ENCODE measurements at regions not wholly inside any gene's neighbourhood (a gene's known extent, or its start where the extent isn't known, plus 50 kb on each side); places are given as distances from the start of the nearest gene placed in this dataset.

GRCh38 chr2:143823296-143823695, 694.1 kb downstream of the ARHGAP15 start:
- no TSS peak for BruUV-seq (replicated peaks)
- intact Hi-C loops (cut with micrococcal nuclease): no loop called here
- H3K27me3 ChIP-seq (ENCODE audit: low read length): no peaks in the 10 kb centered on the region
- TF ChIP-seq EZH2phosphoT487 (IDR thresholded peaks at IDR 0.05; ENCODE audit: borderline replicate concordance, low read length): no peak
- TF ChIP-seq EZH2 (IDR thresholded peaks at IDR 0.05; ENCODE audit: low read length, unreplicated experiment): no peak
- no peak for TF ChIP-seq CTCF (conservative IDR thresholded peaks at IDR 0.05; ENCODE audit: low read depth, low read length)
- CTCF ChIA-PET: no interaction called here
- H3K4me2 ChIP-seq (ENCODE audit: low read length): no peak overlapping the region
- no peak overlapping the region for H2AFZ ChIP-seq (ENCODE audit: low read length)
- no peak overlapping the region for H3K27ac ChIP-seq (ENCODE audit: low read length)
- ATAC-seq: no peak
- no peak overlapping the region for H3K4me3 ChIP-seq (ENCODE audit: low read length)
- H3F3A ChIP-seq (ENCODE audit: low read length, unreplicated experiment): no peaks in the 10 kb centered on the region
- no peak for DNase-seq
- no peaks in the 10 kb centered on the region for H3K9me3 ChIP-seq (ENCODE audit: low read length)
- POLR2A ChIA-PET (ENCODE audit: unreplicated experiment): no interaction called here
- no peaks in the 10 kb centered on the region for H3K79me2 ChIP-seq (ENCODE audit: low read length)
- H3K4me1 ChIP-seq (ENCODE audit: insufficient read depth, low read length): peaks cover 7% of the 10 kb centered on the region; the same call in 1 of the 2 replicates
- H3K9me2 ChIP-seq (replicated peaks; ENCODE audit: low read length): no peaks in the 10 kb centered on the region
- no peaks in the 10 kb centered on the region for H3K36me3 ChIP-seq (ENCODE audit: low read depth, low read length)
- H4K20me1 ChIP-seq (ENCODE audit: low read length): no peaks in the 10 kb centered on the region
- H3K9ac ChIP-seq (ENCODE audit: low read length): no peak overlapping the region

GRCh38 chr2:143822736-143823135, 693.5 kb downstream of the ARHGAP15 start:
- CTCF ChIA-PET: no interaction called here
- Histone ChIP-seq H3K79me2 (ENCODE audit: low read length) (no peaks in the 10 kb centered on the region), H3K27ac (ENCODE audit: low read length) (no peak overlapping the region), H3K9ac (ENCODE audit: low read length) (no peak overlapping the region), H3K9me3 (ENCODE audit: low read length) (no peaks in the 10 kb centered on the region), H2AFZ (ENCODE audit: low read length) (no peak overlapping the region), H3K4me1 (ENCODE audit: insufficient read depth, low read length) (peaks cover 5% of the 10 kb centered on the region; the same call in 1 of the 2 replicates), H3K36me3 (ENCODE audit: low read depth, low read length) (no peaks in the 10 kb centered on the region), H3K27me3 (ENCODE audit: low read length) (no peaks in the 10 kb centered on the region), H3K4me3 (ENCODE audit: low read length) (no peak overlapping the region), H3K4me2 (ENCODE audit: low read length) (no peak overlapping the region), H4K20me1 (ENCODE audit: low read length) (no peaks in the 10 kb centered on the region), H3F3A (ENCODE audit: low read length, unreplicated experiment) (no peaks in the 10 kb centered on the region), H3K9me2 (replicated peaks; ENCODE audit: low read length) (no peaks in the 10 kb centered on the region)
- TF ChIP-seq EZH2 (IDR thresholded peaks at IDR 0.05; ENCODE audit: low read length, unreplicated experiment) (no peak), CTCF (conservative IDR thresholded peaks at IDR 0.05; ENCODE audit: low read depth, low read length) (no peak), EZH2phosphoT487 (IDR thresholded peaks at IDR 0.05; ENCODE audit: borderline replicate concordance, low read length) (no peak)
- no peak for DNase-seq
- ATAC-seq: no peak
- intact Hi-C loops (cut with micrococcal nuclease): no loop called here
- no TSS peak for BruUV-seq (replicated peaks)
- POLR2A ChIA-PET (ENCODE audit: unreplicated experiment): no interaction called here

- Histone ChIP-seq H3K4me1 (ENCODE audit: insufficient read depth, low read length) (no peaks in the 10 kb centered on the region), H3F3A (ENCODE audit: low read length, unreplicated experiment) (no peaks in the 10 kb centered on the region), H3K9me3 (ENCODE audit: low read length) (no peaks in the 10 kb centered on the region), H3K4me3 (ENCODE audit: low read length) (no peak overlapping the region), H3K9me2 (replicated peaks; ENCODE audit: low read length) (no peaks in the 10 kb centered on the region), H3K79me2 (ENCODE audit: low read length) (no peaks in the 10 kb centered on the region), H3K36me3 (ENCODE audit: low read depth, low read length) (no peaks in the 10 kb centered on the region), H3K27me3 (ENCODE audit: low read length) (no peaks in the 10 kb centered on the region), H3K9ac (ENCODE audit: low read length) (no peak overlapping the region), H2AFZ (ENCODE audit: low read length) (no peak overlapping the region), H3K4me2 (ENCODE audit: low read length) (no peak overlapping the region), H4K20me1 (ENCODE audit: low read length) (no peaks in the 10 kb centered on the region), H3K27ac (ENCODE audit: low read length) (no peak overlapping the region)
- TF ChIP-seq EZH2 (IDR thresholded peaks at IDR 0.05; ENCODE audit: low read length, unreplicated experiment): no peak
- TF ChIP-seq CTCF (conservative IDR thresholded peaks at IDR 0.05; ENCODE audit: low read depth, low read length): no peak
- no peak for TF ChIP-seq EZH2phosphoT487 (IDR thresholded peaks at IDR 0.05; ENCODE audit: borderline replicate concordance, low read length)
- ATAC-seq: no peak
- ChIA-PET POLR2A (ENCODE audit: unreplicated experiment) (no interaction called here), CTCF (no interaction called here)
- no peak for DNase-seq
- intact Hi-C loops (cut with micrococcal nuclease): no loop called here
- BruUV-seq (replicated peaks): no TSS peak
Observed at GRCh38 chr2:143819764-143820163, 690.5 kb downstream of the ARHGAP15 start.

Measured in PC-3 (cell line).